OCI-LY1 (cell line): ENCODE measurements at regions not wholly inside any gene's neighbourhood (a gene's known extent, or its start where the extent isn't known, plus 50 kb on each side); places are given as distances from the start of the nearest gene placed in this dataset.

ENCODE experiments used
- H2AFZ ChIP-seq: fragments of 200-600 bp; sonication (generic), shearing (Covaris generic); 2 replicates; pipeline ENCODE4 v1.6.0; 2014; ENCODE audit warnings: antibody characterized with exemption, mild to moderate bottlenecking, low read length
- H3F3A ChIP-seq: fragments of 200-600 bp; sonication (generic), shearing (Covaris generic); 2 replicates; pipeline ENCODE4 v1.6.0; 2014; ENCODE audit warnings: mild to moderate bottlenecking, antibody characterized with exemption, low read length, moderate library complexity; ENCODE audit not compliant: insufficient read depth
- H3K27ac ChIP-seq: fragments of 200-600 bp; sonication (generic); 2 replicates; pipeline ENCODE4 v1.5.1; 2014; ENCODE audit warnings: low read length, mixed run types, mild to moderate bottlenecking, low read depth; ENCODE audit not compliant: poor library complexity, severe bottlenecking
- H3K27me3 ChIP-seq: fragments of 200-600 bp; sonication (generic); 2 replicates; pipeline ENCODE4 v1.6.0; 2014; ENCODE audit warnings: antibody characterized with exemption, mild to moderate bottlenecking, low read length, moderate library complexity; ENCODE audit not compliant: insufficient read depth
- H3K36me3 ChIP-seq: fragments of 200-600 bp; sonication (generic); 2 replicates; pipeline ENCODE4 v1.6.1; 2014; ENCODE audit warnings: mild to moderate bottlenecking, antibody characterized with exemption, low read length, moderate library complexity, mixed read lengths; ENCODE audit not compliant: insufficient read depth
- H3K4me1 ChIP-seq: fragments of 200-600 bp; sonication (generic); 2 replicates; pipeline ENCODE4 v1.5.1; 2014; ENCODE audit warnings: mild to moderate bottlenecking, low read length, moderate library complexity; ENCODE audit not compliant: insufficient read depth, severe bottlenecking
- H3K4me2 ChIP-seq: fragments of 200-600 bp; sonication (generic), shearing (Covaris generic); 2 replicates; pipeline ENCODE4 v1.6.1; 2014; ENCODE audit warnings: low read length
- H3K4me3 ChIP-seq: fragments of 200-600 bp; sonication (generic); 2 replicates; pipeline ENCODE4 v1.5.1; 2014; ENCODE audit warnings: low read length, low read depth, mild to moderate bottlenecking, mixed read lengths; ENCODE audit not compliant: poor library complexity, severe bottlenecking
- H3K79me2 ChIP-seq: fragments of 200-600 bp; shearing (Covaris generic); 2 replicates; pipeline ENCODE4 v1.6.1; 2016; ENCODE audit warnings: mixed run types, low read length, mixed read lengths; ENCODE audit not compliant: insufficient read depth
- H3K9ac ChIP-seq: fragments of 200-600 bp; sonication (generic), shearing (Covaris generic); 2 replicates; pipeline ENCODE4 v1.6.1; 2014; ENCODE audit warnings: mild to moderate bottlenecking, low read length, mixed read lengths
- H3K9me2 ChIP-seq: fragments of 200-600 bp; sonication (generic), shearing (Covaris generic); 2 replicates; pipeline ENCODE4 v1.6.1; 2014; ENCODE audit warnings: low read depth, mild to moderate bottlenecking, low read length, mixed read lengths
- H3K9me3 ChIP-seq: fragments of 200-600 bp; shearing (Covaris generic); 2 replicates; pipeline ENCODE4 v1.6.1; 2014; ENCODE audit warnings: low read length, mixed read lengths
- H4K20me1 ChIP-seq: fragments of 200-600 bp; sonication (generic), shearing (Covaris generic); 2 replicates; pipeline ENCODE4 v1.6.0; 2016; ENCODE audit warnings: mild to moderate bottlenecking, low read length; ENCODE audit not compliant: insufficient read depth
- EZH2 ChIP-seq: fragments of 200-600 bp; sonication (generic), shearing (Covaris generic); IDR thresholded peaks from 2 replicates; pipeline ENCODE4 v1.8.0; 2017; ENCODE audit warnings: borderline replicate concordance, mixed run types, mild to moderate bottlenecking, antibody characterized with exemption, low read length, moderate library complexity, mixed read lengths
- TF ChIP-seq, protein P1 (sequence below): fragments of 200-600 bp; sonication (generic), shearing (Covaris generic); IDR thresholded peaks from 2 replicates; pipeline ENCODE4 v1.5.1; 2017; ENCODE audit warnings: mild to moderate bottlenecking, antibody characterized with exemption, low read length, moderate library complexity, mixed read lengths

DNA sequence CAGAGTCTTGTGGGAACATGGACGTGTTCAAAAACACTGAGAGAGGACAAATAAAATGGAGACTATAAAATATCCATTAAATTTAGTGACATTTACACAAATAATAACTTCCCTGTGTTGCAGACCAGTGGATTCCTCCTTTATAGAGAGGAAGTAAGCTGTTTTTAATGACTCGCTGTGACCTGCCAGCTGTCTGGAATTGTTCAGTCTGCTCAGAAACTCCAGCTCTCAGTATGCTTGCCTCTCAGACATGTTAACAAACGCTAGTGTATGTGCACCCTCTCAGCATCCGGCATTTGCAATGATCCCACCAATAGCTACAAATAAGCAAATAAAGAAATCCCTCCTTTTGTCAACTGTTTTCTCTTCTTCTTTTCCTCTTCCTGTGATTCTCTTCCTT is 158.0 kb upstream of the TCF21 start:
- Histone ChIP-seq H3K4me2 (no peak overlapping the region), H3K9ac (no peak overlapping the region), H3F3A (no peaks in the 10 kb centered on the region), H3K79me2 (no peaks in the 10 kb centered on the region), H3K9me3 (no peaks in the 10 kb centered on the region), H3K4me1 (no peaks in the 10 kb centered on the region), H2AFZ (no peak overlapping the region), H3K4me3 (no peak overlapping the region), H3K36me3 (no peaks in the 10 kb centered on the region), H3K9me2 (no peaks in the 10 kb centered on the region), H3K27me3 (no peaks in the 10 kb centered on the region), H4K20me1 (no peaks in the 10 kb centered on the region), H3K27ac (no peak overlapping the region)
- no peak for TF ChIP-seq EZH2

DNA sequence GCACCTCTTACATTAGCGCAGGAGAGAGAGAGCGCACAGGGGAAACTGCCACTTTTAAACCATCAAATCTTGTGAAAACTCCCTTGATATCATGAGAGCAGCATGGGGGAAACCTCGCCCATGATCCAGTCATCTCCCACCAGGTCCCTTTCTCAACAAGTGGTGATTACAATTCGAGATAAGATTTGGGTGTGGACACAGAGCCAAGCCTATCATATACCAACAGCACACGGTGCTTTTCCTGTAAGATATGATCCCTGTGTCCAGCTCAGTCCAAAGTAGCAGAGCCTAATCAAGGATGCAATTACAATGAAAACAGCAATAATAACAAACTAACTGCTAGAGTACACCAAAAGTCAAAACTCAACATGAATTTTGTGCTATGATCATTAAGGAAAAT is 148.7 kb upstream of the TCF21 start:
- no peak overlapping the region for H3K4me2 ChIP-seq
- H4K20me1 ChIP-seq = no peaks in the 10 kb centered on the region
- H3K79me2 ChIP-seq = no peaks in the 10 kb centered on the region
- H3K27ac ChIP-seq = no peak overlapping the region
- no peaks in the 10 kb centered on the region for H3K9me2 ChIP-seq
- H2AFZ ChIP-seq = no peak overlapping the region
- no peaks in the 10 kb centered on the region for H3K4me1 ChIP-seq
- H3K27me3 ChIP-seq = no peaks in the 10 kb centered on the region
- H3K4me3 ChIP-seq = no peak overlapping the region
- H3K36me3 ChIP-seq = no peaks in the 10 kb centered on the region
- H3F3A ChIP-seq = no peaks in the 10 kb centered on the region
- H3K9ac ChIP-seq = no peak overlapping the region
- TF ChIP-seq, protein P1, sequence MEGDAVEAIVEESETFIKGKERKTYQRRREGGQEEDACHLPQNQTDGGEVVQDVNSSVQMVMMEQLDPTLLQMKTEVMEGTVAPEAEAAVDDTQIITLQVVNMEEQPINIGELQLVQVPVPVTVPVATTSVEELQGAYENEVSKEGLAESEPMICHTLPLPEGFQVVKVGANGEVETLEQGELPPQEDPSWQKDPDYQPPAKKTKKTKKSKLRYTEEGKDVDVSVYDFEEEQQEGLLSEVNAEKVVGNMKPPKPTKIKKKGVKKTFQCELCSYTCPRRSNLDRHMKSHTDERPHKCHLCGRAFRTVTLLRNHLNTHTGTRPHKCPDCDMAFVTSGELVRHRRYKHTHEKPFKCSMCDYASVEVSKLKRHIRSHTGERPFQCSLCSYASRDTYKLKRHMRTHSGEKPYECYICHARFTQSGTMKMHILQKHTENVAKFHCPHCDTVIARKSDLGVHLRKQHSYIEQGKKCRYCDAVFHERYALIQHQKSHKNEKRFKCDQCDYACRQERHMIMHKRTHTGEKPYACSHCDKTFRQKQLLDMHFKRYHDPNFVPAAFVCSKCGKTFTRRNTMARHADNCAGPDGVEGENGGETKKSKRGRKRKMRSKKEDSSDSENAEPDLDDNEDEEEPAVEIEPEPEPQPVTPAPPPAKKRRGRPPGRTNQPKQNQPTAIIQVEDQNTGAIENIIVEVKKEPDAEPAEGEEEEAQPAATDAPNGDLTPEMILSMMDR = no peak
- TF ChIP-seq EZH2 = no peak
- no peaks in the 10 kb centered on the region for H3K9me3 ChIP-seq

DNA sequence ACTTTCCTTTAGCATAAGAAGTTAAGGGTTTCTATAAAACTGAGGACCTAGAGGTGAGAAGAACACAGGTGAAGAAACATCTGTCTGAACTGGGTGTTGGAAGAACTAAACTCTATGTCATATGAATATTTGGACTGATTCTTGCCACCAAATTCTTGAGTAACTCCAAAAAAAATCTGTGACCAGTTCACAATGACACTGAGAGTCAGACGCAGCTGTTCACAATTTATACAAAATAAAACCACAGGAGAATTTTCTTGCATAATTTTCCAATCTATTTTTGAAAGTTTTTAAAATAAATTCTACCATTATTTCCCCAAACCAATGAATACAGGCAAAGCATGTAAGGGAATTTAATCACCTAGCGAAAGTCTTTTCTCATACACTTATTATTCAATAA is 148.1 kb upstream of the TCF21 start:
- no peaks in the 10 kb centered on the region for H3F3A ChIP-seq
- no peaks in the 10 kb centered on the region for H3K36me3 ChIP-seq
- H4K20me1 ChIP-seq = no peaks in the 10 kb centered on the region
- H3K27me3 ChIP-seq = no peaks in the 10 kb centered on the region
- H3K4me1 ChIP-seq = no peaks in the 10 kb centered on the region
- no peak overlapping the region for H2AFZ ChIP-seq
- no peak overlapping the region for H3K9ac ChIP-seq
- no peaks in the 10 kb centered on the region for H3K9me3 ChIP-seq
- H3K27ac ChIP-seq = no peak overlapping the region
- no peaks in the 10 kb centered on the region for H3K79me2 ChIP-seq
- no peaks in the 10 kb centered on the region for H3K9me2 ChIP-seq
- H3K4me2 ChIP-seq = no peak overlapping the region
- TF ChIP-seq, protein P1 = no peak
- TF ChIP-seq EZH2 = no peak
- H3K4me3 ChIP-seq = no peak overlapping the region

DNA sequence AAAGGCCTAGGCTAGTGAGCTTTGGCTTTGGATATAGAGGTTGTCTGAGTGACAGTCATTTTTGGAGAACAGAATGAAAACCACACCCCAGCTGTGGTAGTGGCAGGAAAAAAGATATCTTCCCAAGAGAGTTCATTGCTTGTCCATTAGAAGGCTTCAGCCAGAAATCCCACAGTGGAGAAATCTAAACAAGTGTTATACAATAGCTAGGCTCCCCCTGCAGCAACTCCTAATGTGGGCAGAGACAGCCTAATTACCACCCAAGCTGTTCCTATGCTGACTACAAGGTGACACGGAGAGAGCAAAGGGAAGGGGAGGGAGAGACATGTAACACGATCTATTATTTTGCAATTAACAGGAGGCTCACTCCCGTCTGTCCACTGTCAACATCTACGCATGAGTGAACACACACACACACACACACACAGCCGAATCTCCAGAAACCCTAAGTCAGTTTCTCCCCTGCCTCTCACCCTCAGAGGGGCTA is 147.5 kb upstream of the TCF21 start:
- Histone ChIP-seq H3K4me3 (no peak overlapping the region), H3K9me3 (no peaks in the 10 kb centered on the region), H3K79me2 (no peaks in the 10 kb centered on the region), H3K9ac (no peak overlapping the region), H3K36me3 (no peaks in the 10 kb centered on the region), H3K4me1 (no peaks in the 10 kb centered on the region), H3K9me2 (no peaks in the 10 kb centered on the region), H3K4me2 (no peak overlapping the region), H3K27ac (no peak overlapping the region), H4K20me1 (no peaks in the 10 kb centered on the region), H3F3A (no peaks in the 10 kb centered on the region), H2AFZ (no peak overlapping the region), H3K27me3 (no peaks in the 10 kb centered on the region)
- TF ChIP-seq, protein P1 = no peak
- TF ChIP-seq EZH2 = no peak
